BLaER1 treated with 17β-estradiol and CSF1 and Interleukin-3, amounts not matched to agents 10 nM and 100 nM (cell line): ENCODE measurements at regions not wholly inside any gene's neighbourhood (a gene's known extent, or its start where the extent isn't known, plus 50 kb on each side); places are given as distances from the start of the nearest gene placed in this dataset.
A peak's percentile ranks its signal among the peaks of the same experiment; 100 is the strongest.

Source experiments
- H3K27ac ChIP-seq, 11 experiments: shearing (Covaris generic); formaldehyde crosslinking; 2 replicates each; pipeline ENCODE4 v1.8.1; 2022
- H3K27me3 ChIP-seq, 11 experiments: shearing (Covaris generic); formaldehyde crosslinking; 2 replicates each; pipeline ENCODE4 v1.8.1; 2022
- H3K36me3 ChIP-seq, 11 experiments: shearing (Covaris generic); formaldehyde crosslinking; 2 replicates each; pipeline ENCODE4 v1.8.1; 2022
- H3K4me1 ChIP-seq, 10 experiments: shearing (Covaris generic); formaldehyde crosslinking; 2 replicates each; pipeline ENCODE4 v1.8.1; 2022
- H3K4me2 ChIP-seq, 11 experiments: shearing (Covaris generic); formaldehyde crosslinking; 2 replicates each; pipeline ENCODE4 v1.8.1; 2022
- H3K4me3 ChIP-seq, 10 experiments: shearing (Covaris generic); formaldehyde crosslinking; 2 replicates each; pipeline ENCODE4 v1.8.1; 2022
- H3K9ac ChIP-seq, 11 experiments: shearing (Covaris generic); formaldehyde crosslinking; 2 replicates each; pipeline ENCODE4 v1.8.1; 2022
- H3K9me3 ChIP-seq, 11 experiments: shearing (Covaris generic); formaldehyde crosslinking; replicated peaks in 1 of 11; 2 replicates each; pipeline ENCODE4 v1.8.1; 2022
- H4K20me1 ChIP-seq, 11 experiments: shearing (Covaris generic); formaldehyde crosslinking; 2 replicates each; pipeline ENCODE4 v1.8.1; 2022
- Cebpa-rat ChIP-seq, 11 experiments: shearing (Covaris generic); IDR thresholded peaks; 2 replicates each; pipeline ENCODE4 v1.8.1; 2022

GRCh38 chr20:19850198-19850533 is 92.1 kb downstream of the RIN2 start:
- H3K27me3 ChIP-seq, result no peaks in the 10 kb centered on the region
- H3K4me1 ChIP-seq, result peaks cover 0 to 21% (median 9%) of the 10 kb centered on the region in 10 experiments; a peak in 11 of 20 replicates
- H3K9me3 ChIP-seq, result peaks cover 0 to 9% (median 0%) of the 10 kb centered on the region in 11 experiments; a peak in 2 of 22 replicates
- no peak overlapping the region for H3K27ac ChIP-seq
- TF ChIP-seq Cebpa-rat (IDR thresholded peaks at IDR 0.05), result no peak
- no peak overlapping the region for H3K4me3 ChIP-seq
- no peaks in the 10 kb centered on the region for H4K20me1 ChIP-seq
- no peak overlapping the region for H3K9ac ChIP-seq
- H3K36me3 ChIP-seq, result peaks cover 0 to 6% (median 0%) of the 10 kb centered on the region in 11 experiments; a peak in 1 of 22 replicates
- H3K4me2 ChIP-seq, result peak overlapping the region in 2 of 11 experiments; percentile 3 to 32; a peak in 5 of 22 replicates

DNA sequence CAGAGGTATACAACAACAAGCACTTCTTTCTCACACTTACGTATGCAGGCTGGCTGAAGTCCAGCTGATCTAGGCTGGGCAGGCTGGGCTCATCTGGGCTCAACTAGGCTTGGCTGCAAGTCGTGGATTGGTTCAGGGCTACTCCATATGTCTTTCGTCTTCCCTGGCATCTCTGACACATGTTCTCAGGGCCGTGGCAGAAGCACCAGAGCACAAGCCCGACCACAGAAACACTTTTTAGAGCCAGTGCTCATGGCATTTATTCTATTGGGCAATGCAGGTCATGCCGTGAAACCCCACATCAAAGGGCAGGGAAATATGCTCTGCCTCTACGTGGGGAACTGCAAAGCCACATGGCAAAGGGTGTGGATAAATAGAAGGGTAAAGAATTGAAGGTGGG is 93.8 kb downstream of the RIN2 start:
- H3K36me3 ChIP-seq, result peaks cover 0 to 6% (median 0%) of the 10 kb centered on the region in 11 experiments; a peak in 2 of 22 replicates
- no peaks in the 10 kb centered on the region for H4K20me1 ChIP-seq
- H3K4me1 ChIP-seq, result peaks cover 0 to 22% (median 9%) of the 10 kb centered on the region in 10 experiments; a peak in 11 of 20 replicates
- no peak overlapping the region for H3K4me3 ChIP-seq
- no peak overlapping the region for H3K9ac ChIP-seq
- no peak for TF ChIP-seq Cebpa-rat (IDR thresholded peaks at IDR 0.05)
- H3K9me3 ChIP-seq, result peaks cover 0 to 9% (median 0%) of the 10 kb centered on the region in 11 experiments; a peak in 2 of 22 replicates
- H3K27ac ChIP-seq, result no peak overlapping the region
- peak overlapping the region in 3 of 11 experiments; percentile 3 to 18 (median 17); a peak in 3 of 22 replicates for H3K4me2 ChIP-seq
- H3K27me3 ChIP-seq, result no peaks in the 10 kb centered on the region

DNA sequence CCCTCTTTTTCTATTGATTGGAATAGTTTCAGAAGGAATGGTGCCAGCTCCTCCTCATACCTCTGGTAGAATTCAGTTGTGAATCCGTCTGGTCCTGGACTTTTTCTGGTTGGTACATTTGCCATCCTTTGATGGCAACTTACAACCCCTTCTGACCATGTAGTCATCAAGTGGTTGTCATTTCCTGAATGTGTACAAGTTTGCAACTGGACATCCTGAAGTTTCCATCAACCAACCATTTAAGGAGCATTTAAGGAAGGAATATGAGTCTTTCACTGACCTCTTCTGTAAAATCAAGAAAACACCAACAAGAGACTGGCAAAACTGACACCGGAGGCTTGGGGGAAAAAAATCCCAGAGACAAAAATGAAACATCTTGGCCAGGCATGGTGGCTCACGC is 97.4 kb downstream of the RIN2 start:
- Histone ChIP-seq H4K20me1 (no peaks in the 10 kb centered on the region), H3K4me1 (peaks cover 0 to 14% (median 3%) of the 10 kb centered on the region in 10 experiments; a peak in 7 of 20 replicates), H3K9me3 (peaks cover 0 to 11% (median 0%) of the 10 kb centered on the region in 11 experiments; a peak in 3 of 22 replicates), H3K9ac (no peak overlapping the region), H3K27me3 (no peaks in the 10 kb centered on the region), H3K27ac (no peak overlapping the region), H3K4me2 (no peak overlapping the region; a peak in 1 of 22 replicates), H3K36me3 (peaks cover 0 to 6% (median 0%) of the 10 kb centered on the region in 11 experiments; a peak in 3 of 22 replicates), H3K4me3 (no peak overlapping the region)
- no peak for TF ChIP-seq Cebpa-rat (IDR thresholded peaks at IDR 0.05)

- Histone ChIP-seq H3K4me1 (peaks cover 0 to 8% (median 2%) of the 10 kb centered on the region in 10 experiments; a peak in 9 of 20 replicates), H3K36me3 (peaks cover 0 to 3% (median 0%) of the 10 kb centered on the region in 11 experiments; a peak in 3 of 22 replicates), H3K9me3 (peaks cover 0 to 12% (median 0%) of the 10 kb centered on the region in 11 experiments; a peak in 7 of 22 replicates), H3K27ac (no peak overlapping the region), H3K4me2 (no peak overlapping the region), H3K9ac (no peak overlapping the region), H3K27me3 (no peaks in the 10 kb centered on the region), H3K4me3 (no peak overlapping the region), H4K20me1 (no peaks in the 10 kb centered on the region)
- TF ChIP-seq Cebpa-rat (IDR thresholded peaks at IDR 0.05), result no peak
Measured at GRCh38 chr20:19858466-19859371, 100.7 kb downstream of the RIN2 start.

- H3K27ac ChIP-seq, result no peak overlapping the region
- TF ChIP-seq Cebpa-rat (IDR thresholded peaks at IDR 0.05), result no peak
- no peak overlapping the region for H3K4me3 ChIP-seq
- H3K27me3 ChIP-seq, result no peaks in the 10 kb centered on the region
- peaks cover 0 to 3% (median 0%) of the 10 kb centered on the region in 11 experiments; a peak in 3 of 22 replicates for H3K36me3 ChIP-seq
- H3K4me1 ChIP-seq, result peaks cover 0 to 10% (median 8%) of the 10 kb centered on the region in 10 experiments; a peak in 10 of 20 replicates
- H3K4me2 ChIP-seq, result no peak overlapping the region
- H4K20me1 ChIP-seq, result no peaks in the 10 kb centered on the region
- H3K9me3 ChIP-seq, result peaks cover 0 to 12% (median 0%) of the 10 kb centered on the region in 11 experiments; a peak in 7 of 22 replicates
- H3K9ac ChIP-seq, result no peak overlapping the region
Measured at GRCh38 chr20:19859444-19859843, 101.4 kb downstream of the RIN2 start.

DNA sequence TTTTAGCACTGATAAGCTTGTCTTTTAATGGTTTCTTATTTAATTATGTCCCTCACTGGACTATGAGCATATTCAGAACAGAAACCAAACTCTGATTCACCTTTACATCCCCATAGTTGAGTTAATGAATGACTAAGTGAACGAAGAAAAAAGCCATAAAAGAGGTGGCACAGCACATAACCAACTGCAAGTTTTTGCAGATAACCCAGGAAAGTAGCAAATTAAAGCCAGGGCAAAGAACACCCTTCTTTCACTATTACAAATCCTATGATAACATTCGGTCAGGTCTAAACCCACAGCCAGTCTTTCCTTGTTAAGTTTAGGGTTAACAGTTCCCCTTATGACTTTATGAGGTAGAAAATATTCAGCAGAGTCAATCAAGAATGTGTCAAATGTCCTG is 102.7 kb downstream of the RIN2 start:
- no peak for TF ChIP-seq Cebpa-rat (IDR thresholded peaks at IDR 0.05)
- Histone ChIP-seq H3K4me1 (peaks cover 0 to 11% (median 8%) of the 10 kb centered on the region in 10 experiments; a peak in 9 of 20 replicates), H3K9ac (no peak overlapping the region), H3K4me2 (no peak overlapping the region), H3K4me3 (no peak overlapping the region), H3K27me3 (no peaks in the 10 kb centered on the region), H3K9me3 (peaks cover 0 to 12% (median 0%) of the 10 kb centered on the region in 11 experiments; a peak in 7 of 22 replicates), H3K27ac (no peak overlapping the region), H4K20me1 (no peaks in the 10 kb centered on the region), H3K36me3 (no peaks in the 10 kb centered on the region; a peak in 2 of 22 replicates)

- Histone ChIP-seq H3K36me3 (no peaks in the 10 kb centered on the region; a peak in 2 of 22 replicates), H3K27ac (no peak overlapping the region), H3K9me3 (peaks cover 0 to 12% (median 0%) of the 10 kb centered on the region in 11 experiments; a peak in 8 of 22 replicates), H3K4me1 (peaks cover 0 to 11% (median 8%) of the 10 kb centered on the region in 10 experiments; a peak in 9 of 20 replicates), H3K9ac (no peak overlapping the region), H3K4me2 (no peak overlapping the region), H3K27me3 (no peaks in the 10 kb centered on the region), H3K4me3 (no peak overlapping the region), H4K20me1 (no peaks in the 10 kb centered on the region)
- no peak for TF ChIP-seq Cebpa-rat (IDR thresholded peaks at IDR 0.05)
Measured at GRCh38 chr20:19861147-19861759, 103.2 kb downstream of the RIN2 start.

- Histone ChIP-seq H3K36me3 (no peaks in the 10 kb centered on the region; a peak in 3 of 22 replicates), H3K27me3 (no peaks in the 10 kb centered on the region), H4K20me1 (no peaks in the 10 kb centered on the region), H3K4me1 (peaks cover 16 to 31% (median 22%) of the 10 kb centered on the region in 10 experiments), H3K9ac (no peak overlapping the region), H3K4me2 (peak overlapping the region in 8 of 11 experiments; percentile 5 to 50 (median 24); a peak in 10 of 22 replicates), H3K27ac (no peak overlapping the region), H3K4me3 (no peak overlapping the region), H3K9me3 (peaks cover 0 to 34% (median 7%) of the 10 kb centered on the region in 11 experiments; a peak in 11 of 22 replicates)
- no peak for TF ChIP-seq Cebpa-rat (IDR thresholded peaks at IDR 0.05)
Measured at GRCh38 chr20:19864130-19864529, 106.1 kb downstream of the RIN2 start.

- Histone ChIP-seq H3K27ac (no peak overlapping the region), H3K4me2 (no peak overlapping the region), H4K20me1 (no peaks in the 10 kb centered on the region), H3K4me3 (no peak overlapping the region), H3K36me3 (peaks cover 0 to 9% (median 1%) of the 10 kb centered on the region in 11 experiments; a peak in 10 of 22 replicates), H3K9ac (no peak overlapping the region), H3K4me1 (peaks cover 16 to 31% (median 22%) of the 10 kb centered on the region in 10 experiments), H3K9me3 (peaks cover 0 to 42% (median 9%) of the 10 kb centered on the region in 11 experiments; a peak in 14 of 22 replicates), H3K27me3 (no peaks in the 10 kb centered on the region)
- no peak for TF ChIP-seq Cebpa-rat (IDR thresholded peaks at IDR 0.05)
Measured at GRCh38 chr20:19866070-19866469, 108.0 kb downstream of the RIN2 start.
